Tibial nerve (tissue), 3 donors: ENCODE measurements at regions not wholly inside any gene's neighbourhood (a gene's known extent, or its start where the extent isn't known, plus 50 kb on each side); places are given as distances from the start of the nearest gene placed in this dataset.
"Not testable (repeated sequence)": the region's sequence is repeated elsewhere in the genome, so short reads cannot be mapped to it uniquely, and the experiment has no call there.

ENCODE experiments used
- POLR2A ChIP-seq, 2 donors: fragments of 450-650 bp; IDR thresholded peaks; one replicate each; pipeline ENCODE4 v1.6.1; 2017; ENCODE audit warnings: antibody characterized with exemption in 2 of 2, mild to moderate bottlenecking in 2 of 2, moderate library complexity in 2 of 2
- TF ChIP-seq, protein P1 (sequence below), 5 experiments: fragments of 200-600 bp in 3 of 5; fragments of 450-650 bp in 2 of 5; sonication (generic) in 3 of 5; IDR thresholded peaks; one replicate each; pipeline ENCODE4 v1.5.1; 2016 to 2019; ENCODE audit warnings: antibody characterized with exemption in 5 of 5, mild to moderate bottlenecking in 3 of 5, moderate library complexity in 2 of 5

DNA sequence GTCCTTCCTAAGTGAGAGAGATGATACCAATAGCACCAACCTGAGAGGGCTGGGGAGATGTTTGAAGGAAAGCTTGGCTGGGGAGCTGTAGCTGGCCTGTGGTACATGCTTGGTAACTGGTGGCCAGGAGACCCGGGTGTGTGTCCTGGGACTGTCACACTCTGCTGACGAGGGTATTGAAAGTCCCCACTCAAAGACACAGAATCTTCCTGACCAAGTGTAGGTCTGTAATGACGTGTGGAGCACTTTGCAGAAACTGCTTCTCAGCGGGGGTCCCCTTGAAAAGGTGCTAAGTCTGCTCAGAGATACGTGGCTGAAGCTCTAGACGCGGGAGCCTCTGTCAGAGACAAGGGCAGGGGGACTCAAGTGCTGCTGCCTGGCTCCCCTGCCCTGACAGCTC is 230.4 kb upstream of the PLGLB2 start:
- TF ChIP-seq, protein P1, sequence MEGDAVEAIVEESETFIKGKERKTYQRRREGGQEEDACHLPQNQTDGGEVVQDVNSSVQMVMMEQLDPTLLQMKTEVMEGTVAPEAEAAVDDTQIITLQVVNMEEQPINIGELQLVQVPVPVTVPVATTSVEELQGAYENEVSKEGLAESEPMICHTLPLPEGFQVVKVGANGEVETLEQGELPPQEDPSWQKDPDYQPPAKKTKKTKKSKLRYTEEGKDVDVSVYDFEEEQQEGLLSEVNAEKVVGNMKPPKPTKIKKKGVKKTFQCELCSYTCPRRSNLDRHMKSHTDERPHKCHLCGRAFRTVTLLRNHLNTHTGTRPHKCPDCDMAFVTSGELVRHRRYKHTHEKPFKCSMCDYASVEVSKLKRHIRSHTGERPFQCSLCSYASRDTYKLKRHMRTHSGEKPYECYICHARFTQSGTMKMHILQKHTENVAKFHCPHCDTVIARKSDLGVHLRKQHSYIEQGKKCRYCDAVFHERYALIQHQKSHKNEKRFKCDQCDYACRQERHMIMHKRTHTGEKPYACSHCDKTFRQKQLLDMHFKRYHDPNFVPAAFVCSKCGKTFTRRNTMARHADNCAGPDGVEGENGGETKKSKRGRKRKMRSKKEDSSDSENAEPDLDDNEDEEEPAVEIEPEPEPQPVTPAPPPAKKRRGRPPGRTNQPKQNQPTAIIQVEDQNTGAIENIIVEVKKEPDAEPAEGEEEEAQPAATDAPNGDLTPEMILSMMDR (IDR thresholded peaks at IDR 0.05) = not testable (repeated sequence)
- TF ChIP-seq POLR2A (IDR thresholded peaks at IDR 0.05) = not testable (repeated sequence)
